ENCODE measurements at regions not wholly inside any gene's neighbourhood (a gene's known extent, or its start where the extent isn't known, plus 50 kb on each side); places are given as distances from the start of the nearest gene placed in this dataset.

- TF ChIP-seq CTCF (conservative IDR thresholded peaks at IDR 0.05; ENCODE audit: low read depth, low read length) = no peak
- no peak for TF ChIP-seq EZH2 (IDR thresholded peaks at IDR 0.05; ENCODE audit: borderline replicate concordance, low read depth, low read length, poor library complexity, severe bottlenecking)
- peaks cover 20% of the 10 kb centered on the region for H3K9me3 ChIP-seq (ENCODE audit: low read depth, low read length, poor library complexity, severe bottlenecking)
- H3K4me3 ChIP-seq (ENCODE audit: low read depth, low read length, poor library complexity, severe bottlenecking) = no peak overlapping the region
- H3K27me3 ChIP-seq (replicated peaks; ENCODE audit: insufficient read depth, low read depth, low read length, poor library complexity) = no peaks in the 10 kb centered on the region
- DNase-seq (ENCODE audit: low spot score) = no peak
- CTCF ChIA-PET = no interaction called here
- intact Hi-C loops (cut with micrococcal nuclease; ENCODE audit: unreplicated experiment) = no loop called here
- POLR2A ChIA-PET (ENCODE audit: low non-redundant PET) = no interaction called here
- H3K27ac ChIP-seq (ENCODE audit: low read depth, low read length, poor library complexity, severe bottlenecking) = no peak overlapping the region
- H3K4me1 ChIP-seq (ENCODE audit: insufficient read depth, low read length, poor library complexity, severe bottlenecking) = no peaks in the 10 kb centered on the region
- no peaks in the 10 kb centered on the region for H3K36me3 ChIP-seq (ENCODE audit: insufficient read depth, low read length, poor library complexity, severe bottlenecking)
- BruUV-seq (replicated peaks) = no TSS peak
Observed at GRCh38 chr4:43356786-43357185, 464.3 kb downstream of the GRXCR1 start.

DNA sequence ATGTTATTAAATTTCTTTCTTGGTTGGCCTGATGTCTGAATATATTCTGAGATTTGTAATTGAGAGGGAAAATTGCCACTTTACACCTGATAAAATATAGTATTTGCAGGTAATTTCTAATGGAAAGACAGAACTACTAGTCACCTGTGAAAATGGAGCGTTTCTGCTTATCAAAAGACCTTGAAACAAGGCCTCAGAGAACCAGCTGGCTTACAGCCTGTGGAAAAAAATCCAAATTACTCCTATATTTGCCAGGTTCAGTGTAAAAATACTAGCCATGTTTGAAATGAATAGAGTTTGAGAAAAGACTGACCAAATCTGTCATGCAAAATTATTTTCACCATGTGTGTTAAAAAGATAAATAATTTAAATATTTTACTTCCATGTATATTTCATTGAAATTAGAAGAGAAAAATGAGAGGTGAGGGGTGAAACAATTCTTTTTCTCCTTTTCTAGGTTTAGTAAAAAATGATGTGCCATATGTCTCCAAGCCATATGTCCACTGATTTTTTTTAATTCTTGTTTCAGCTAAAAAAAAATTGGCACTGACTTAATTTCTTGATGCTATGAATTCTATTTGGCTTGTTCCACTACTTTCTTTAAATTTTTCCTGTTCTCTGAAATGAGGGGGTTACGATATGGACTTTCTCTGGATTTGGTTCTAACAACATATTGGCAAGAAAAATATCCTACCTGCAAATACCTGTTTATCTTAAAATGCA, 464.9 kb downstream of the GRXCR1 start:
- Histone ChIP-seq H3K27ac (ENCODE audit: low read depth, low read length, poor library complexity, severe bottlenecking) (no peak overlapping the region), H3K9me3 (ENCODE audit: low read depth, low read length, poor library complexity, severe bottlenecking) (peaks cover 20% of the 10 kb centered on the region), H3K36me3 (ENCODE audit: insufficient read depth, low read length, poor library complexity, severe bottlenecking) (no peaks in the 10 kb centered on the region), H3K4me1 (ENCODE audit: insufficient read depth, low read length, poor library complexity, severe bottlenecking) (no peaks in the 10 kb centered on the region), H3K4me3 (ENCODE audit: low read depth, low read length, poor library complexity, severe bottlenecking) (no peak overlapping the region), H3K27me3 (replicated peaks; ENCODE audit: insufficient read depth, low read depth, low read length, poor library complexity) (no peaks in the 10 kb centered on the region)
- no peak for DNase-seq (ENCODE audit: low spot score)
- no peak for TF ChIP-seq EZH2 (IDR thresholded peaks at IDR 0.05; ENCODE audit: borderline replicate concordance, low read depth, low read length, poor library complexity, severe bottlenecking)
- no peak for TF ChIP-seq CTCF (conservative IDR thresholded peaks at IDR 0.05; ENCODE audit: low read depth, low read length)
- CTCF ChIA-PET = no interaction called here
- BruUV-seq (replicated peaks) = no TSS peak
- POLR2A ChIA-PET (ENCODE audit: low non-redundant PET) = no interaction called here
- intact Hi-C loops (cut with micrococcal nuclease; ENCODE audit: unreplicated experiment) = no loop called here

DNA sequence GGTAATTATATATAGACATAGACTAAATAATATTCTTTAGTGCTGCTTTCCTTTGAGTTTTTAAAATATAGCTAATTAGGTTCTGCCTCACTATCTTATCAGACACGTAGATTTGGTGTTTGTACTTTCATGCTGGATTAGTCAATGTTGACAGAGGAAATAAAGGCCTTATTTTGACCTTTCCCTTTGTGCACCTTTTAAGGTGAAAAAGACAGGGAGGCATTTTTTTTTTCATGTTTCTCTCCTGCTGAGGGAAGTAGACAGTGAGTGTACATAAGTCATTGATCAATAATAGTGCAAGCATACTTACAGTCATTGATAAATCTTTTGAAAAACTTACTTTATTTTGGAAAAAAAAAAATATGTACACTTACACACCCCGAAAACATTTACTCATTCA, 467.8 kb downstream of the GRXCR1 start:
- no peak for DNase-seq (ENCODE audit: low spot score)
- Histone ChIP-seq H3K4me3 (ENCODE audit: low read depth, low read length, poor library complexity, severe bottlenecking) (no peak overlapping the region), H3K36me3 (ENCODE audit: insufficient read depth, low read length, poor library complexity, severe bottlenecking) (no peaks in the 10 kb centered on the region), H3K9me3 (ENCODE audit: low read depth, low read length, poor library complexity, severe bottlenecking) (peaks cover 14% of the 10 kb centered on the region), H3K4me1 (ENCODE audit: insufficient read depth, low read length, poor library complexity, severe bottlenecking) (no peaks in the 10 kb centered on the region), H3K27me3 (replicated peaks; ENCODE audit: insufficient read depth, low read depth, low read length, poor library complexity) (no peaks in the 10 kb centered on the region), H3K27ac (ENCODE audit: low read depth, low read length, poor library complexity, severe bottlenecking) (no peak overlapping the region)
- no peak for TF ChIP-seq CTCF (conservative IDR thresholded peaks at IDR 0.05; ENCODE audit: low read depth, low read length)
- CTCF ChIA-PET = no interaction called here
- intact Hi-C loops (cut with micrococcal nuclease; ENCODE audit: unreplicated experiment) = no loop called here
- POLR2A ChIA-PET (ENCODE audit: low non-redundant PET) = no interaction called here
- no TSS peak for BruUV-seq (replicated peaks)
